Right atrium auricular region (tissue), 2 donors: ENCODE measurements at regions not wholly inside any gene's neighbourhood (a gene's known extent, or its start where the extent isn't known, plus 50 kb on each side); places are given as distances from the start of the nearest gene placed in this dataset.
A peak's percentile ranks its signal among the peaks of the same experiment; 100 is the strongest.

Source experiments
- DNase-seq: peaks from one replicate; pipeline ENCODE4 v3.0.0-alpha.2; 2019; ENCODE audit warnings: low spot score
- H3K27ac ChIP-seq, 2 donors: fragments of 200-600 bp; sonication (generic); 1 replicate in 1 of 2; 2 replicates in 1 of 2; pipeline ENCODE4 v1.5.1; 2016 to 2019
- H3K27me3 ChIP-seq, 2 donors: fragments of 200-600 bp; sonication (generic); one replicate each; pipeline versions ENCODE4 v1.5.1 to v1.6.0; 2017 to 2019
- H3K36me3 ChIP-seq: fragments of 200-600 bp; sonication (generic); one replicate; pipeline ENCODE4 v1.5.1; 2016
- H3K4me1 ChIP-seq, 2 donors: fragments of 200-600 bp; sonication (generic); one replicate each; pipeline versions ENCODE4 v1.5.1 to v1.6.0; 2017 to 2019
- H3K4me3 ChIP-seq, 2 donors: fragments of 200-600 bp; sonication (generic); 1 replicate in 1 of 2; 2 replicates in 1 of 2; pipeline ENCODE4 v1.5.1; 2017 to 2019; ENCODE audit warnings: mild to moderate bottlenecking in 1 of 2, moderate library complexity in 1 of 2
- H3K9me3 ChIP-seq, 2 donors: fragments of 200-600 bp; sonication (generic); one replicate each; pipeline ENCODE4 v1.5.1; 2019
- TF ChIP-seq, protein P1 (sequence below), 2 donors: fragments of 200-600 bp; sonication (generic); IDR thresholded peaks; one replicate each; pipeline ENCODE4 v1.5.1; 2019; ENCODE audit warnings: antibody characterized with exemption in 2 of 2

- no peaks in the 10 kb centered on the region for H3K27me3 ChIP-seq
- H3K4me3 ChIP-seq, result no peak overlapping the region
- no peak for DNase-seq
- H3K9me3 ChIP-seq, result no peaks in the 10 kb centered on the region
- no peaks in the 10 kb centered on the region for H3K36me3 ChIP-seq
- TF ChIP-seq, protein P1, sequence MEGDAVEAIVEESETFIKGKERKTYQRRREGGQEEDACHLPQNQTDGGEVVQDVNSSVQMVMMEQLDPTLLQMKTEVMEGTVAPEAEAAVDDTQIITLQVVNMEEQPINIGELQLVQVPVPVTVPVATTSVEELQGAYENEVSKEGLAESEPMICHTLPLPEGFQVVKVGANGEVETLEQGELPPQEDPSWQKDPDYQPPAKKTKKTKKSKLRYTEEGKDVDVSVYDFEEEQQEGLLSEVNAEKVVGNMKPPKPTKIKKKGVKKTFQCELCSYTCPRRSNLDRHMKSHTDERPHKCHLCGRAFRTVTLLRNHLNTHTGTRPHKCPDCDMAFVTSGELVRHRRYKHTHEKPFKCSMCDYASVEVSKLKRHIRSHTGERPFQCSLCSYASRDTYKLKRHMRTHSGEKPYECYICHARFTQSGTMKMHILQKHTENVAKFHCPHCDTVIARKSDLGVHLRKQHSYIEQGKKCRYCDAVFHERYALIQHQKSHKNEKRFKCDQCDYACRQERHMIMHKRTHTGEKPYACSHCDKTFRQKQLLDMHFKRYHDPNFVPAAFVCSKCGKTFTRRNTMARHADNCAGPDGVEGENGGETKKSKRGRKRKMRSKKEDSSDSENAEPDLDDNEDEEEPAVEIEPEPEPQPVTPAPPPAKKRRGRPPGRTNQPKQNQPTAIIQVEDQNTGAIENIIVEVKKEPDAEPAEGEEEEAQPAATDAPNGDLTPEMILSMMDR (IDR thresholded peaks at IDR 0.05), result no peak
- no peak overlapping the region for H3K27ac ChIP-seq
- no peaks in the 10 kb centered on the region for H3K4me1 ChIP-seq
Measured at GRCh38 chr15:52872036-52872818, 82.1 kb upstream of the ONECUT1 start.

- Histone ChIP-seq H3K27me3 (no peaks in the 10 kb centered on the region), H3K4me3 (no peak overlapping the region), H3K4me1 (no peaks in the 10 kb centered on the region), H3K36me3 (no peaks in the 10 kb centered on the region), H3K27ac (no peak overlapping the region), H3K9me3 (no peaks in the 10 kb centered on the region)
- TF ChIP-seq, protein P1 (IDR thresholded peaks at IDR 0.05), result no peak
- DNase-seq, result no peak
Measured at GRCh38 chr15:52870015-52870414, 79.9 kb upstream of the ONECUT1 start.

DNA sequence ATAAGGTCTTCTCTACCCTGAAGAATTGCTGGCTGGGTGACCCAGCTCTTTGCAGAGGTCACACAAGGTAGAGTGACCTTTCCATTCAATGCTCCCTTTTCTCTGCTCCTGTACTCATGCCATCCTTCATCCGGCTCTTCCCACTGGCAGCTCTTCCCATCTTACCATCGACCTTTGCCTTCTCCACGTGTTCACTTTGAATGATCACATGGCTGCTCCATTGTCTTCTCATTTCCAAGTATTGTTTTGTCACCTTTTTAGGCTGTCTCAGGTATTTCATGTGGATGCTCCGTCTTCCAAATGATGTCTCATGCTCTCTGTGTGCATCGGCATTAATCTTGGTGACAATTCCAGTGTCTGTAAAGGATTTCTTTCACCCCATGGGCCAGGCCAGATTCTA lies 76.6 kb upstream of the ONECUT1 start:
- TF ChIP-seq, protein P1 (IDR thresholded peaks at IDR 0.05), result no peak
- Histone ChIP-seq H3K4me3 (no peak overlapping the region), H3K27ac (no peak overlapping the region), H3K27me3 (no peaks in the 10 kb centered on the region), H3K9me3 (peaks cover 0 to 5% of the 10 kb centered on the region in 2 donors), H3K4me1 (no peaks in the 10 kb centered on the region), H3K36me3 (no peaks in the 10 kb centered on the region)
- DNase-seq, result no peak

- TF ChIP-seq, protein P1 (IDR thresholded peaks at IDR 0.05), result no peak
Measured at GRCh38 chr15:52862677-52863076, 72.5 kb upstream of the ONECUT1 start.

DNA sequence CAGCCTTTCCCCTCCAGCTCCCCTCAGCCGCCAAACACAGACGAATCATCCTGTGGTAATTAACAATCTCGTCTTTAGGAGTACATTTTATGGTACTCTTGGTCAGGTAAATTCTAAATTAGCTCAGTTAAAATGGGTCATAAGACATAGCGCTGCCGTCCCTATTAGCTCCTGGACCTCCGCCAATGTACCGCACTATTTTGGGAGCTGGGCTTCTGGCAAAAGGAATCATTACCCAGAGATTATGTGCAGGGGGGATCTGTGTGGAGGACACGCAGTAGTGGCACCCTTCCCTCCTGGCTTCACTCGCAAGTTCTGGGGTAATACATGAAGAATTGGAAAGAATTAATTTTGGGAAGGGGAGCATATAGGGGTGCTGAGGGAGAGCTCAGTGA lies 68.6 kb upstream of the ONECUT1 start:
- H3K27ac ChIP-seq, result no peak overlapping the region
- H3K4me3 ChIP-seq, result no peak overlapping the region
- no peak for DNase-seq
- TF ChIP-seq, protein P1 (IDR thresholded peaks at IDR 0.05), result no peak
- no peaks in the 10 kb centered on the region for H3K36me3 ChIP-seq
- H3K9me3 ChIP-seq, result no peaks in the 10 kb centered on the region
- H3K27me3 ChIP-seq, result no peaks in the 10 kb centered on the region
- peaks cover 0 to 10% of the 10 kb centered on the region in 2 donors for H3K4me1 ChIP-seq

More at GRCh38 chr15:52862677-52863076, 72.5 kb upstream of the ONECUT1 start:
- H3K36me3 ChIP-seq, result no peaks in the 10 kb centered on the region
- DNase-seq, result peak; percentile 16
- peaks cover 0 to 5% of the 10 kb centered on the region in 2 donors for H3K9me3 ChIP-seq
- no peak overlapping the region for H3K4me3 ChIP-seq
- no peaks in the 10 kb centered on the region for H3K27me3 ChIP-seq
- H3K4me1 ChIP-seq, result peaks cover 0 to 10% of the 10 kb centered on the region in 2 donors
- H3K27ac ChIP-seq, result no peak overlapping the region
